Transverse colon (tissue), 4 donors: ENCODE measurements at regions not wholly inside any gene's neighbourhood (a gene's known extent, or its start where the extent isn't known, plus 50 kb on each side); places are given as distances from the start of the nearest gene placed in this dataset.
A peak's percentile ranks its signal among the peaks of the same experiment; 100 is the strongest.

Experiments
- DNase-seq: peaks from one replicate; pipeline ENCODE4 v3.0.0-alpha.2; 2019
- H3K27ac ChIP-seq, 4 donors: fragments of 200-600 bp; sonication (generic); 2 replicates each; pipeline ENCODE4 v1.5.1; 2016 to 2018; ENCODE audit warnings: inconsistent platforms in 4 of 4
- H3K27me3 ChIP-seq: fragments of 200-600 bp; sonication (generic); 2 replicates; pipeline ENCODE4 v1.5.1; 2017; ENCODE audit warnings: inconsistent platforms
- H3K36me3 ChIP-seq, 4 donors: fragments of 200-600 bp; sonication (generic); 2 replicates each; pipeline ENCODE4 v1.5.1; 2017 to 2019; ENCODE audit warnings: inconsistent platforms in 4 of 4
- H3K4me1 ChIP-seq, 4 donors: fragments of 200-600 bp; sonication (generic); 2 replicates each; pipeline ENCODE4 v1.5.1; 2017 to 2020; ENCODE audit warnings: inconsistent platforms in 4 of 4
- H3K4me3 ChIP-seq, 4 donors: fragments of 200-600 bp; sonication (generic); 1 replicate in 1 of 4; 2 replicates in 3 of 4; pipeline versions ENCODE4 v1.5.1 to v1.6.1; 2017 to 2019; ENCODE audit warnings: inconsistent platforms in 4 of 4
- H3K9me3 ChIP-seq, 2 donors: fragments of 200-600 bp; sonication (generic); 2 replicates each; pipeline ENCODE4 v1.5.1; 2017 to 2019; ENCODE audit warnings: inconsistent platforms in 2 of 2
- EP300 ChIP-seq: sonication (generic); formaldehyde crosslinking; IDR thresholded peaks from one replicate; pipeline ENCODE4 v1.6.1; 2017; ENCODE audit warnings: antibody characterized with exemption, low read depth
- POLR2A ChIP-seq: fragments of 450-650 bp; IDR thresholded peaks from one replicate; pipeline ENCODE4 v1.6.1; 2016; ENCODE audit warnings: antibody characterized with exemption, mild to moderate bottlenecking, moderate library complexity
- POLR2AphosphoS5 ChIP-seq, 3 donors: sonication (generic); formaldehyde crosslinking; IDR thresholded peaks; one replicate each; pipeline ENCODE4 v1.6.1; 2016; ENCODE audit warnings: antibody characterized with exemption in 3 of 3
- WGBS, 2 donors: methylation state at CpG; one replicate each; pipeline ENCODE4 v1.1.5; 2018; ENCODE audit warnings: low coverage in 1 of 2; 5-methylcytosine and 5-hydroxymethylcytosine counted together
- in situ Hi-C, 4 donors: fragments of 200-750 bp; cut with MboI; loops; one replicate each; pipeline versions ENCODE4 v1.15.0 to v1.15.1; 2017; ENCODE audit warnings: low sequenced_read_pairs in 3 of 4, low pct_ligation_motif_present in 1 of 4, low pct_unique_long_range_greater_than_20kb in 1 of 4
- intact Hi-C: fragments of 100-400 bp; cut with DNase I; formaldehyde crosslinking; loops from one replicate; pipeline ENCODE4 v1.15.1; 2023; ENCODE audit warnings: low total_unique reads
- TF ChIP-seq, protein P1 (sequence below), 5 experiments: fragments of 200-600 bp in 3 of 5; fragments of 450-650 bp in 2 of 5; sonication (generic) in 3 of 5; IDR thresholded peaks; 1 replicate in 2 of 5; 2 replicates in 3 of 5; pipeline ENCODE4 v1.5.1; 2016 to 2017; ENCODE audit warnings: antibody characterized with exemption in 5 of 5, inconsistent platforms in 3 of 5, mild to moderate bottlenecking in 2 of 5, moderate library complexity in 1 of 5

DNA sequence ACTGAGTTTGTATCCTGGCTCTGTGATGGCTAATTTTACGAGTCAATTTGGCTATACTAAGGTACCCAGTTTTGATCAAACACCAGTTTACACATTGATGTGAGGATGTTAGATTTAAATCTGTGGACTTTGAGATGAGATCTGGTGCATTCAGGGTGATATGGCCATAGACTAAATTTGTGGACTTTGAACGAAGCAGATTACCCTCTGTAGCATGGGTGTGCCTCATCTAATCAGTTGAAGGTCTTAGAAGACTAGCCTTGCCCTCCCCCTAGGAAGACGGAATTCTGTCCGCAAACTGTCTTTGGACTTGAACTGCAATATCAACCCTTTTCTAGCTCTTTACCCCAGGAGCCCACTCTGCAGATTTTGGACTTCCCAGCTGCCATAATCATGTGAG, 547.8 kb upstream of the CITED2 start:
- Histone ChIP-seq H3K27me3 (no peaks in the 10 kb centered on the region), H3K27ac (no peak overlapping the region), H3K4me1 (peaks cover 3 to 9% (median 6%) of the 10 kb centered on the region in 4 donors), H3K9me3 (no peaks in the 10 kb centered on the region), H3K36me3 (no peaks in the 10 kb centered on the region), H3K4me3 (no peak overlapping the region)
- TF ChIP-seq EP300 = no peak
- no peak for TF ChIP-seq POLR2A
- TF ChIP-seq POLR2AphosphoS5 (IDR thresholded peaks at IDR 0.05) = no peak
- WGBS, 2 donors = 67 to 81% methylated on average over 1 to 4 of the region's 4 CpGs
- intact Hi-C loops = no loop called here
- in situ Hi-C loops = no loop called here
- DNase-seq = no peak

- Histone ChIP-seq H3K36me3 (no peaks in the 10 kb centered on the region), H3K9me3 (no peaks in the 10 kb centered on the region), H3K4me3 (no peak overlapping the region), H3K4me1 (no peaks in the 10 kb centered on the region), H3K27ac (peak overlapping the region in 1 of 4 donors; percentile 10), H3K27me3 (no peaks in the 10 kb centered on the region)
- intact Hi-C loops (no loop called here), in situ Hi-C loops (no loop called here)
- 78 to 85% methylated on average over 2 of the region's 2 CpGs for WGBS, 2 donors
- no peak for DNase-seq
- no peak for TF ChIP-seq POLR2AphosphoS5 (IDR thresholded peaks at IDR 0.05)
- TF ChIP-seq POLR2A = no peak
- TF ChIP-seq, protein P1, sequence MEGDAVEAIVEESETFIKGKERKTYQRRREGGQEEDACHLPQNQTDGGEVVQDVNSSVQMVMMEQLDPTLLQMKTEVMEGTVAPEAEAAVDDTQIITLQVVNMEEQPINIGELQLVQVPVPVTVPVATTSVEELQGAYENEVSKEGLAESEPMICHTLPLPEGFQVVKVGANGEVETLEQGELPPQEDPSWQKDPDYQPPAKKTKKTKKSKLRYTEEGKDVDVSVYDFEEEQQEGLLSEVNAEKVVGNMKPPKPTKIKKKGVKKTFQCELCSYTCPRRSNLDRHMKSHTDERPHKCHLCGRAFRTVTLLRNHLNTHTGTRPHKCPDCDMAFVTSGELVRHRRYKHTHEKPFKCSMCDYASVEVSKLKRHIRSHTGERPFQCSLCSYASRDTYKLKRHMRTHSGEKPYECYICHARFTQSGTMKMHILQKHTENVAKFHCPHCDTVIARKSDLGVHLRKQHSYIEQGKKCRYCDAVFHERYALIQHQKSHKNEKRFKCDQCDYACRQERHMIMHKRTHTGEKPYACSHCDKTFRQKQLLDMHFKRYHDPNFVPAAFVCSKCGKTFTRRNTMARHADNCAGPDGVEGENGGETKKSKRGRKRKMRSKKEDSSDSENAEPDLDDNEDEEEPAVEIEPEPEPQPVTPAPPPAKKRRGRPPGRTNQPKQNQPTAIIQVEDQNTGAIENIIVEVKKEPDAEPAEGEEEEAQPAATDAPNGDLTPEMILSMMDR (IDR thresholded peaks at IDR 0.05) = no peak
- TF ChIP-seq EP300 = no peak
These were observed 546.3 kb upstream of the CITED2 start for GRCh38 chr6:139920776-139921100.

- in situ Hi-C loops = no loop called here
- DNase-seq = no peak
- intact Hi-C loops = no loop called here
- Histone ChIP-seq H3K27ac (peak overlapping the region in 2 of 4 donors; percentile 10 to 23), H3K9me3 (no peaks in the 10 kb centered on the region), H3K4me3 (no peak overlapping the region), H3K4me1 (no peaks in the 10 kb centered on the region), H3K27me3 (no peaks in the 10 kb centered on the region), H3K36me3 (no peaks in the 10 kb centered on the region)
- TF ChIP-seq POLR2AphosphoS5 (IDR thresholded peaks at IDR 0.05) (no peak), POLR2A (no peak), EP300 (no peak)
- TF ChIP-seq, protein P1 (IDR thresholded peaks at IDR 0.05) = no peak
- 51 to 74% methylated on average over 5 to 7 of the region's 7 CpGs for WGBS, 2 donors
These were observed 545.8 kb upstream of the CITED2 start for GRCh38 chr6:139920027-139920775.

- intact Hi-C loops (no loop called here), in situ Hi-C loops (no loop called here)
- WGBS, 2 donors = 76 to 90% methylated on average over 3 to 8 of the region's 8 CpGs
- H3K27ac ChIP-seq = peak overlapping the region in 1 of 4 donors; percentile 23
- H3K4me3 ChIP-seq = no peak overlapping the region
- no peaks in the 10 kb centered on the region for H3K9me3 ChIP-seq
- no peaks in the 10 kb centered on the region for H3K36me3 ChIP-seq
- no peak for DNase-seq
- TF ChIP-seq POLR2AphosphoS5 (IDR thresholded peaks at IDR 0.05) = no peak
- no peak for TF ChIP-seq EP300
- no peak for TF ChIP-seq POLR2A
- TF ChIP-seq, protein P1 (IDR thresholded peaks at IDR 0.05) = no peak
- no peaks in the 10 kb centered on the region for H3K27me3 ChIP-seq
- H3K4me1 ChIP-seq = no peaks in the 10 kb centered on the region
These were observed 544.9 kb upstream of the CITED2 start for GRCh38 chr6:139919107-139920026.
